ENCODE measurements at regions not wholly inside any gene's neighbourhood (a gene's known extent, or its start where the extent isn't known, plus 50 kb on each side); places are given as distances from the start of the nearest gene placed in this dataset.

GRCh38 chr2:224222974-224223373 lies 178.9 kb downstream of the FAM124B start:
- H4K20me1 ChIP-seq (replicated peaks; ENCODE audit: insufficient read depth) = no peaks in the 10 kb centered on the region
- H3K4me2 ChIP-seq = no peak overlapping the region
- Mint-ChIP-seq H3K9me3 (peaks cover 13% of the 10 kb centered on the region; the same call in 2 of the 3 replicates), H3K27ac (no peak overlapping the region), H3K36me3 (ENCODE audit: low read depth) (peaks cover 6% of the 10 kb centered on the region; the same call in 2 of the 3 replicates), H3K4me1 (peaks cover 28% of the 10 kb centered on the region), H3K27me3 (ENCODE audit: insufficient read depth, low read depth, poor library complexity) (peaks cover 4% of the 10 kb centered on the region), H3K4me3 (no peak overlapping the region)
- ATAC-seq (no peak), DNase-seq (ENCODE audit: low spot score) (no peak)
- no peaks in the 10 kb centered on the region for H3F3A ChIP-seq (replicated peaks; ENCODE audit: low read depth)
- no peaks in the 10 kb centered on the region for H3K79me2 ChIP-seq (replicated peaks; ENCODE audit: insufficient read depth)
- no peaks in the 10 kb centered on the region for H3K36me3 ChIP-seq (ENCODE audit: insufficient read depth)
- H2AFZ ChIP-seq = peak overlapping the region; percentile 50; the same call in 1 of the 2 replicates
- H3K27me3 ChIP-seq (ENCODE audit: insufficient read depth) = no peaks in the 10 kb centered on the region
- no peak overlapping the region for H3K27ac ChIP-seq (ENCODE audit: low read depth)
- H3K9me2 ChIP-seq (ENCODE audit: insufficient read depth) = peaks cover 17% of the 10 kb centered on the region
- H3K4me1 ChIP-seq (ENCODE audit: insufficient read depth) = peaks cover 8% of the 10 kb centered on the region
- no peak overlapping the region for H3K4me3 ChIP-seq
- TF ChIP-seq ZNF114 (CRISPR knock-in tag; IDR thresholded peaks at IDR 0.05) = no peak
- TF ChIP-seq CREB1 (CRISPR knock-in tag; IDR thresholded peaks at IDR 0.05; ENCODE audit: low read depth) = no peak
- TF ChIP-seq EZH2 (IDR thresholded peaks at IDR 0.05; ENCODE audit: low read depth, unreplicated experiment) = no peak
- TF ChIP-seq ETS1 (IDR thresholded peaks at IDR 0.05) = no peak

GRCh38 chr2:224222291-224222690 lies 179.6 kb downstream of the FAM124B start:
- Histone ChIP-seq H3K4me2 (peak overlapping the region; percentile 6; the same call in 1 of the 2 replicates), H2AFZ (peak overlapping the region; percentile 50; the same call in 1 of the 2 replicates), H3K4me1 (ENCODE audit: insufficient read depth) (peaks cover 8% of the 10 kb centered on the region), H3K9me2 (ENCODE audit: insufficient read depth) (peaks cover 17% of the 10 kb centered on the region), H3K27me3 (ENCODE audit: insufficient read depth) (no peaks in the 10 kb centered on the region), H3K27ac (ENCODE audit: low read depth) (no peak overlapping the region), H3K36me3 (ENCODE audit: insufficient read depth) (no peaks in the 10 kb centered on the region), H3K4me3 (no peak overlapping the region), H4K20me1 (replicated peaks; ENCODE audit: insufficient read depth) (no peaks in the 10 kb centered on the region), H3K79me2 (replicated peaks; ENCODE audit: insufficient read depth) (no peaks in the 10 kb centered on the region), H3F3A (replicated peaks; ENCODE audit: low read depth) (no peaks in the 10 kb centered on the region)
- Mint-ChIP-seq H3K4me3 (no peak overlapping the region), H3K27ac (no peak overlapping the region), H3K4me1 (peaks cover 28% of the 10 kb centered on the region), H3K27me3 (ENCODE audit: insufficient read depth, low read depth, poor library complexity) (peaks cover 4% of the 10 kb centered on the region), H3K9me3 (peaks cover 13% of the 10 kb centered on the region; the same call in 2 of the 3 replicates), H3K36me3 (ENCODE audit: low read depth) (peaks cover 6% of the 10 kb centered on the region; the same call in 2 of the 3 replicates)
- TF ChIP-seq NANOG (IDR thresholded peaks at IDR 0.05; ENCODE audit: borderline replicate concordance) = no peak
- TF ChIP-seq POLR2AphosphoS5 (IDR thresholded peaks at IDR 0.05; ENCODE audit: low read depth) = no peak
- no peak for TF ChIP-seq CTCF (conservative IDR thresholded peaks at IDR 0.05; ENCODE audit: low read depth in 2 of 2)
- TF ChIP-seq JUNB (IDR thresholded peaks at IDR 0.05; ENCODE audit: unreplicated experiment) = no peak
- no peak for TF ChIP-seq ETS1 (IDR thresholded peaks at IDR 0.05)
- no peak for TF ChIP-seq REST (IDR thresholded peaks at IDR 0.05; ENCODE audit: unreplicated experiment)
- TF ChIP-seq CREB1 (CRISPR knock-in tag; IDR thresholded peaks at IDR 0.05; ENCODE audit: low read depth) = no peak
- no peak for TF ChIP-seq ZNF114 (CRISPR knock-in tag; IDR thresholded peaks at IDR 0.05)
- TF ChIP-seq EZH2phosphoT487 (IDR thresholded peaks at IDR 0.05; ENCODE audit: unreplicated experiment) = no peak
- TF ChIP-seq ZNF331 (CRISPR knock-in tag; IDR thresholded peaks at IDR 0.05; ENCODE audit: low read depth) = no peak
- TF ChIP-seq EZH2 (IDR thresholded peaks at IDR 0.05; ENCODE audit: low read depth, unreplicated experiment) = no peak
- peak; percentile 83 for ATAC-seq
- DNase-seq (ENCODE audit: low spot score) = peak; percentile 34
